Activated T-cell treated with anti-CD3 and anti-CD28 coated beads for 1 hour (primary cell): ENCODE measurements at regions not wholly inside any gene's neighbourhood (a gene's known extent, or its start where the extent isn't known, plus 50 kb on each side); places are given as distances from the start of the nearest gene placed in this dataset.
"Not testable (repeated sequence)": the region's sequence is repeated elsewhere in the genome, so short reads cannot be mapped to it uniquely, and the experiment has no call there.

ENCODE experiments used
- DNase-seq: peaks from one replicate; pipeline ENCODE4 v3.0.0-alpha.2; 2020; ENCODE audit warnings: low read depth

- not testable (repeated sequence) for DNase-seq
Observed at GRCh38 chr11:116666673-116667249, 106.0 kb downstream of the BUD13 start.

- DNase-seq: no peak
Observed at GRCh38 chr11:116665523-116665922, 107.3 kb downstream of the BUD13 start.

DNA sequence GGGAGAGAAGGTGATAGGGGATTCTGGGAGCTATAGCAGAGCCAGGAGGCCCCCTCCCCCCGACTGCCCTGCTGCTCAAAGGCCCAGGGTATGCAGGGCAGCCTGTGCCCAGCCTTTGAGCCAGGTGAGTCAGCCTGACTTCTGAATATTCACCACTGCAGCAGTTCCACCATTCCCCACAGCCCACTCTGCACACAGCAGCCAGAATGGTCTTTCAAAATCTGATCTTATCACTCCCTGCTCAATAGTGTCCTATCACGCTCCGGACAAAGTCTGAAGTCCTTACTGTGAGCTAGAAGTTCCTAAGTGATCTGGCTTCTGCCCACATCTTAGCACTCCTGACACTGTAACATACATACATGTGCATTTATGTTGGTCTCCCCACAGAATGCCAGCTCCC is 111.7 kb downstream of the BUD13 start:
- no peak for DNase-seq

DNA sequence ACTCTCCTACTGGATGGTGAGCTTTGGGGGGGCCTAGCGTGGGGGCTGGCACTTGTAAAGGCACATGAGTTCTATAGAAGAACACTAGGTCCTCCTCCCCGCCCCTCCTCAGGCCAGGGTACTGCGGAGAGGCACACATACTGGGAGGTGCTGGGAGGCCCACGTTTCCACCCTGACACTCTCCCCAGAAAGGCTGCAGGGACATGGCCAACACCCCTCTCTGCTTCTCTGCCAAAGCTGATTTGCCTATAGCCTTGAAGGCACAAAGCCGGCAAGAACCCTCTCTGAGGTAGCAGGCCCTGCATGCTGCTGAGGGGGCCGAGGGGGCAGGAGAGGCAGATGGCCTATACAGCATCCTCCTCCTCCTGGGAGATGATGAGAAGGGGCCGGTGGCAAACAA is 112.8 kb downstream of the BUD13 start:
- DNase-seq: no peak

DNA sequence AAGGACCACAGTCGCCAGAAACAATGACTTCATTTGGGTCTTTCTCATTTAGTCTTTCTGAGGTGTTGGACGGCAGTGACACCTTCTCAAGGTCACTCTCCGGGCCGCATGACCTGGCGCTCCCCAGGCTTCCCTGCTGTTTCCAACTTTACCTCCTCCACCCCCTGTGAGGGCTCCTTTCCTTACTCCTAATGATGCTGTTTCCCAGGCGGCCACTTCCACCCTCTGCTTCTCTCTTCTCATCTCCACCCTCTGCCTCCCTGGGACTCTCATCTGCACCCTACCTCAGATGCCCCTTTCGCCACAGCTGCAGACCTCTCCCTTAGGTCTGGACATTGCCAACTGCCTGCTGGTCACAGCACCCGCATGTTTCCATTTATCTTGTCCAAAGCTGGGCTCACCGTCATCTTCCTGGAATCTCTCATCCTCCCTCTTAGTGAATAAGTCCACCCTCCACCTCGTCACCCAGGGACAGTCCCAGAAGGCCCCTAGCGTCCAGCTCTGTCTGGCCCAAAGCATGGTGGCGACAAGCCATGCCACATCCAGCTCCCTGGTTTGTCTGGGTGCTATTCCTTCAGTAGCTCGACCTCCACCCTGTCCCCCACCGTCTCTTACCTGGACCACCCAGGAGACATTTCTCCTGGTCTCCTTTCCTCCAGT is 113.8 kb downstream of the BUD13 start:
- DNase-seq: no peak

GRCh38 chr11:116657842-116658825 is 114.7 kb downstream of the BUD13 start:
- no peak for DNase-seq

DNA sequence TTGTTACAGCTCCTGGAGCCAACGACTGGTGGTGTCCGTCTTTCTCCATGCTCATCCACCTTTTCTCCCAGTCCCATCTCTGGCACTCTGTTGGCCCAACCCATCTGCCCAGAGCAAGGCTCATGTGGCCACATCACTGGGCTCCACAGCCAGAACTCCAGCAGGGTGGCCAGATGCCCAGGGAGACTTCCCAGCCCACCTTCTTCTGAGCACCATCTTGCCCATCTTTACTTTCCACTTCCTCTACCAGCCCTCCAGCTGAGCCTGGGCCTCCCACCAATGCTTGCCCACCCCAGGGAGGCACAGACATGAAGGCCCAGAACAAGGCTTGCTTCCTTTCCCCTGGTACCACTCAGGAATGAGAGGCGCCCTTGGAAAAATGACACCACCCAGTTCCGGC is 116.8 kb downstream of the BUD13 start:
- no peak for DNase-seq

GRCh38 chr11:116654526-116654925 is 118.3 kb downstream of the BUD13 start:
- no peak for DNase-seq

GRCh38 chr11:116653206-116653605 is 119.6 kb downstream of the BUD13 start:
- no peak for DNase-seq

GRCh38 chr11:116651737-116652237 is 121.0 kb downstream of the BUD13 start:
- DNase-seq: no peak

GRCh38 chr11:116651098-116651736 is 121.6 kb downstream of the BUD13 start:
- no peak for DNase-seq

DNA sequence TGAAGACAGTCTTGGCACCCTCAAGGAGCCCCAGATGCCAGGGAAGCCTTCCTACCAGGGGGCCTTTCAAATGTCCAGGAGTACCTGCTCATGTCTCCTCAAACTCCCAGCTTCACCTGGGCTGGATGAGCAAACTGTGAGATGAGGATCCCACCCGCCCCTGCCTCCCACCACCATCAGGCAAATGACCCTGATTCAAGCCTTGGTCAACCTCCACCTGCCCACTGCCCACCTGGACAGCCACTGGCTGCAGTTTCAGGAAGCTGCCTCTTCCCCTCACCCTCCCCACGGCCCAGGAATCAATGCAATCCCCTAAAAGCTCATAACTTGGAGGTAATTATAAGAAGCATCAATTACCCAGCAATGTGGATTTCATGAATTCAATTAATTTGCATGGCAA is 122.7 kb downstream of the BUD13 start:
- no peak for DNase-seq

DNA sequence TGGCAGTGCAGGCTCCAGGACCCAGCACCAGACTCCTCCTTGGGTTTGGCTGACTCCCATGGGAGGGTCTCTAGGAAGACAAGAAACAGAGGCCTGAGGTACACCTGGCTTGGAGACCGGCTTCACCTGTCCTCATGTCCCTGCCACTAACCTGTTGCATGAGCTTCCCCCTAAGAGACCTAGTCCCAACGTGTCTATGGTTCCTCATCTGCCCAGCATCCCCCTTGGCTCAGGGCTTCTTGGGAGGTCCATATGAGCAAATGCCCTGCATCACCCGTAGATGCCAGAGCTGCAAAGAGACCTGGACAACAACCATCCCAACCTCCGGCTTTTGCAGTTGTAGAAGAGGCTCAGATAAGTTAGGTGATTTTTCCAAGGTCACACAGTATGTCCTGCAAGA is 123.5 kb downstream of the BUD13 start:
- DNase-seq: no peak

- no peak for DNase-seq
Observed at GRCh38 chr11:116648247-116649174, 124.3 kb downstream of the BUD13 start.

GRCh38 chr11:116647305-116648080 is 125.3 kb downstream of the BUD13 start:
- DNase-seq: no peak

DNA sequence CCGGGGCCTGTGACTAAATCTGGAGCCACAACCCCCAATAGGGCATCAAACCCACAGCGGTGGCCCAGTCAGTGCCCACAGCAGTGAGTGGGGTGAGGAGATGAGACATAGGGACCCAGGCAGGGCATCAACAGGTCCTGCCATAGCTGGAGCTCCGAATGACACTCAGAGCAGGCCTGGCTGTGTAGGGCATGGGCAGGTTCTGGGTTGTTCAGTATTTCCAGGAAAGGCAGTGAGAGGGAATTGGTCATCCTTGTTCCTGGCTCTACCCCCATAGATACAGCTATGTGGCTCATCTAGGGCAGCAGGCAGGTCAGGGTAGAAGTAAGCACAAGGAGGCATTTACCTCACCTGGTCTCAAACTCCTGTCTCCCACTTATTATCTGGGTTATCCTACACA is 126.6 kb downstream of the BUD13 start:
- no peak for DNase-seq

- DNase-seq: no peak
Observed at GRCh38 chr11:116644941-116645305, 127.9 kb downstream of the BUD13 start.

- no peak for DNase-seq
Observed at GRCh38 chr11:116644201-116644940, 128.4 kb downstream of the BUD13 start.

GRCh38 chr11:116643521-116643920 is 129.3 kb downstream of the BUD13 start:
- no peak for DNase-seq

GRCh38 chr11:116642902-116643301 is 129.9 kb downstream of the BUD13 start:
- no peak for DNase-seq
